Effector memory CD4-positive, alpha-beta T cell (primary cell): ENCODE measurements at regions not wholly inside any gene's neighbourhood (a gene's known extent, or its start where the extent isn't known, plus 50 kb on each side); places are given as distances from the start of the nearest gene placed in this dataset.

Source experiments
- DNase-seq, 3 donors: peaks; one replicate each; pipeline ENCODE4 v3.0.0-alpha.2; 2020
- H3K27ac ChIP-seq: 2 replicates; pipeline ENCODE4 v1.7.0; 2013; ENCODE audit warnings: mild to moderate bottlenecking, low read length, moderate library complexity; ENCODE audit not compliant: insufficient read depth, poor library complexity, severe bottlenecking
- H3K27me3 ChIP-seq: replicated peaks from 2 replicates; pipeline ENCODE4 v1.7.0; 2013; ENCODE audit warnings: mild to moderate bottlenecking, low read length; ENCODE audit not compliant: insufficient read depth, control insufficient read depth, poor library complexity, severe bottlenecking
- H3K36me3 ChIP-seq: 2 replicates; pipeline ENCODE4 v1.7.0; 2013; ENCODE audit warnings: mild to moderate bottlenecking, low read length, moderate library complexity; ENCODE audit not compliant: control insufficient read depth, insufficient read depth
- H3K4me1 ChIP-seq: 2 replicates; pipeline ENCODE4 v1.7.0; 2013; ENCODE audit warnings: low read length, mild to moderate bottlenecking; ENCODE audit not compliant: control insufficient read depth, insufficient read depth, poor library complexity, severe bottlenecking
- H3K4me3 ChIP-seq: 2 replicates; pipeline ENCODE4 v1.7.0; 2013; ENCODE audit warnings: low read length, low read depth, mild to moderate bottlenecking; ENCODE audit not compliant: insufficient read depth, poor library complexity, severe bottlenecking
- H3K9me3 ChIP-seq: 2 replicates; pipeline ENCODE4 v1.7.0; 2013; ENCODE audit warnings: mild to moderate bottlenecking, low read length, moderate library complexity; ENCODE audit not compliant: control insufficient read depth

GRCh38 chr4:188811121-188811520 lies 671.9 kb downstream of the TRIML1 start:
- DNase-seq = no peak
- Histone ChIP-seq H3K4me3 (no peak overlapping the region), H3K27me3 (no peaks in the 10 kb centered on the region), H3K27ac (no peak overlapping the region), H3K36me3 (no peaks in the 10 kb centered on the region), H3K9me3 (no peaks in the 10 kb centered on the region), H3K4me1 (no peaks in the 10 kb centered on the region)

GRCh38 chr4:188812644-188813043 lies 673.4 kb downstream of the TRIML1 start:
- H3K9me3 ChIP-seq = no peaks in the 10 kb centered on the region
- no peak for DNase-seq
- H3K36me3 ChIP-seq = no peaks in the 10 kb centered on the region
- no peak overlapping the region for H3K27ac ChIP-seq
- no peaks in the 10 kb centered on the region for H3K27me3 ChIP-seq
- no peak overlapping the region for H3K4me3 ChIP-seq
- H3K4me1 ChIP-seq = no peaks in the 10 kb centered on the region

GRCh38 chr4:188818300-188818699 lies 679.1 kb downstream of the TRIML1 start:
- H3K36me3 ChIP-seq = no peaks in the 10 kb centered on the region
- no peak for DNase-seq
- H3K9me3 ChIP-seq = no peaks in the 10 kb centered on the region
- no peak overlapping the region for H3K4me3 ChIP-seq
- H3K4me1 ChIP-seq = no peaks in the 10 kb centered on the region
- H3K27ac ChIP-seq = no peak overlapping the region
- no peaks in the 10 kb centered on the region for H3K27me3 ChIP-seq

GRCh38 chr4:188819233-188819632 lies 680.0 kb downstream of the TRIML1 start:
- Histone ChIP-seq H3K9me3 (no peaks in the 10 kb centered on the region), H3K4me1 (no peaks in the 10 kb centered on the region), H3K27ac (no peak overlapping the region), H3K36me3 (no peaks in the 10 kb centered on the region), H3K27me3 (no peaks in the 10 kb centered on the region), H3K4me3 (no peak overlapping the region)
- no peak for DNase-seq

GRCh38 chr4:188821500-188821899 lies 682.3 kb downstream of the TRIML1 start:
- Histone ChIP-seq H3K4me3 (no peak overlapping the region), H3K36me3 (no peaks in the 10 kb centered on the region), H3K27me3 (no peaks in the 10 kb centered on the region), H3K4me1 (no peaks in the 10 kb centered on the region), H3K9me3 (no peaks in the 10 kb centered on the region), H3K27ac (no peak overlapping the region)
- no peak for DNase-seq

- H3K27me3 ChIP-seq = no peaks in the 10 kb centered on the region
- no peak for DNase-seq
- no peak overlapping the region for H3K4me3 ChIP-seq
- no peak overlapping the region for H3K27ac ChIP-seq
- H3K4me1 ChIP-seq = no peaks in the 10 kb centered on the region
- H3K36me3 ChIP-seq = no peaks in the 10 kb centered on the region
- no peaks in the 10 kb centered on the region for H3K9me3 ChIP-seq
Observed at GRCh38 chr4:188822698-188823097, 683.5 kb downstream of the TRIML1 start.

- no peak overlapping the region for H3K4me3 ChIP-seq
- H3K27ac ChIP-seq = no peak overlapping the region
- H3K27me3 ChIP-seq = no peaks in the 10 kb centered on the region
- no peak for DNase-seq
- no peaks in the 10 kb centered on the region for H3K4me1 ChIP-seq
- H3K36me3 ChIP-seq = no peaks in the 10 kb centered on the region
- H3K9me3 ChIP-seq = no peaks in the 10 kb centered on the region
Observed at GRCh38 chr4:188824553-188824952, 685.3 kb downstream of the TRIML1 start.

- Histone ChIP-seq H3K4me3 (no peak overlapping the region), H3K4me1 (no peaks in the 10 kb centered on the region), H3K27me3 (no peaks in the 10 kb centered on the region), H3K27ac (no peak overlapping the region), H3K36me3 (no peaks in the 10 kb centered on the region), H3K9me3 (no peaks in the 10 kb centered on the region)
- no peak for DNase-seq
Observed at GRCh38 chr4:188826393-188826792, 687.2 kb downstream of the TRIML1 start.

GRCh38 chr4:188839704-188840103 lies 700.5 kb downstream of the TRIML1 start:
- no peaks in the 10 kb centered on the region for H3K4me1 ChIP-seq
- no peaks in the 10 kb centered on the region for H3K27me3 ChIP-seq
- H3K4me3 ChIP-seq = no peak overlapping the region
- no peaks in the 10 kb centered on the region for H3K9me3 ChIP-seq
- no peak for DNase-seq
- H3K36me3 ChIP-seq = no peaks in the 10 kb centered on the region
- no peak overlapping the region for H3K27ac ChIP-seq

GRCh38 chr4:188841523-188841922 lies 702.3 kb downstream of the TRIML1 start:
- no peaks in the 10 kb centered on the region for H3K9me3 ChIP-seq
- H3K27ac ChIP-seq = no peak overlapping the region
- no peak for DNase-seq
- H3K4me3 ChIP-seq = no peak overlapping the region
- no peaks in the 10 kb centered on the region for H3K36me3 ChIP-seq
- no peaks in the 10 kb centered on the region for H3K27me3 ChIP-seq
- no peaks in the 10 kb centered on the region for H3K4me1 ChIP-seq

- H3K4me3 ChIP-seq = no peak overlapping the region
- no peak for DNase-seq
- no peaks in the 10 kb centered on the region for H3K36me3 ChIP-seq
- no peak overlapping the region for H3K27ac ChIP-seq
- H3K4me1 ChIP-seq = no peaks in the 10 kb centered on the region
- H3K27me3 ChIP-seq = no peaks in the 10 kb centered on the region
- no peaks in the 10 kb centered on the region for H3K9me3 ChIP-seq
Observed at GRCh38 chr4:188854436-188854835, 715.2 kb downstream of the TRIML1 start.
